WTC11 (cell line): ENCODE measurements at regions not wholly inside any gene's neighbourhood (a gene's known extent, or its start where the extent isn't known, plus 50 kb on each side); places are given as distances from the start of the nearest gene placed in this dataset.

ENCODE experiments used
- ELF4 ChIP-seq: sonication (generic); formaldehyde crosslinking; IDR thresholded peaks from 2 replicates; pipeline ENCODE4 v1.8.1; 2022; ENCODE audit warnings: low read depth, mild to moderate bottlenecking, moderate library complexity, missing genetic modification reagents
- FOXJ3 ChIP-seq: sonication (generic); formaldehyde crosslinking; IDR thresholded peaks from 2 replicates; pipeline ENCODE4 v1.9.0; 2021; ENCODE audit warnings: missing genetic modification reagents, mild to moderate bottlenecking, borderline replicate concordance
- NFATC4 ChIP-seq: fragments of 250-450 bp; sonication (Bioruptor Pico); IDR thresholded peaks from 2 replicates; pipeline ENCODE4 v1.9.0; 2021; ENCODE audit warnings: mild to moderate bottlenecking
- TCF7 ChIP-seq: sonication (generic); formaldehyde crosslinking; IDR thresholded peaks from 2 replicates; pipeline ENCODE4 v1.8.0; 2022; ENCODE audit warnings: mild to moderate bottlenecking, low read depth, missing genetic modification reagents, moderate library complexity
- TEAD4 ChIP-seq: sonication (generic); formaldehyde crosslinking; IDR thresholded peaks from 2 replicates; pipeline ENCODE4 v1.8.0; 2022; ENCODE audit warnings: mild to moderate bottlenecking, missing genetic modification reagents
- TF ChIP-seq, protein P1 (sequence below): fragments of 200-600 bp; IDR thresholded peaks from 2 replicates; pipeline ENCODE4 v1.8.0; 2022; ENCODE audit warnings: antibody characterized with exemption

DNA sequence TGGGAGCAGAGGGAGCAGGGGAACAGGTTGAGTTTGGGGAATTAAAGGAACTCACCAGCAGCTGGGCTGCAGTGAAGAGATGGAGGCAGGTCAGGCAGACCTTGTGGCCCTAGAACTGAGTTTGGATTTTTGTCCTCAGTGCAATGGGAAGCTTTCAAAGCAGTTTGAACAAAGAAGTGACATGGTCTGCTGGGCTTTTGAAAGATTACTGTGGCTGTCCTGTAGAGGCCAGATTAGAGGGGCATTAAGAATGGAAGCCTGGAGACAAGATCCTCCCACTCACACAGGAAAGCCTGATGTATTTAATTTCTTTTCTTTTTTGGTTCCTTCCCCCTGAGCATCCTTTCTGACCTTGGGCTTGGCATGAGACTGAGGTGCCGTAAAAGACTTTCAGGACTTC lies 118.1 kb upstream of the LHCGR start:
- TF ChIP-seq ELF4 (CRISPR knock-in tag) (no peak), NFATC4 (CRISPR knock-in tag) (no peak), FOXJ3 (CRISPR knock-in tag) (no peak), TCF7 (no peak), TEAD4 (CRISPR knock-in tag) (no peak)
- TF ChIP-seq, protein P1, sequence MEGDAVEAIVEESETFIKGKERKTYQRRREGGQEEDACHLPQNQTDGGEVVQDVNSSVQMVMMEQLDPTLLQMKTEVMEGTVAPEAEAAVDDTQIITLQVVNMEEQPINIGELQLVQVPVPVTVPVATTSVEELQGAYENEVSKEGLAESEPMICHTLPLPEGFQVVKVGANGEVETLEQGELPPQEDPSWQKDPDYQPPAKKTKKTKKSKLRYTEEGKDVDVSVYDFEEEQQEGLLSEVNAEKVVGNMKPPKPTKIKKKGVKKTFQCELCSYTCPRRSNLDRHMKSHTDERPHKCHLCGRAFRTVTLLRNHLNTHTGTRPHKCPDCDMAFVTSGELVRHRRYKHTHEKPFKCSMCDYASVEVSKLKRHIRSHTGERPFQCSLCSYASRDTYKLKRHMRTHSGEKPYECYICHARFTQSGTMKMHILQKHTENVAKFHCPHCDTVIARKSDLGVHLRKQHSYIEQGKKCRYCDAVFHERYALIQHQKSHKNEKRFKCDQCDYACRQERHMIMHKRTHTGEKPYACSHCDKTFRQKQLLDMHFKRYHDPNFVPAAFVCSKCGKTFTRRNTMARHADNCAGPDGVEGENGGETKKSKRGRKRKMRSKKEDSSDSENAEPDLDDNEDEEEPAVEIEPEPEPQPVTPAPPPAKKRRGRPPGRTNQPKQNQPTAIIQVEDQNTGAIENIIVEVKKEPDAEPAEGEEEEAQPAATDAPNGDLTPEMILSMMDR: no peak
